ACHN (cell line): ENCODE measurements at regions not wholly inside any gene's neighbourhood (a gene's known extent, or its start where the extent isn't known, plus 50 kb on each side); places are given as distances from the start of the nearest gene placed in this dataset.
A peak's percentile ranks its signal among the peaks of the same experiment; 100 is the strongest.

ENCODE experiments used
- DNase-seq: peaks from one replicate; pipeline ENCODE4 v3.0.0-alpha.2; 2015
- in situ Hi-C: cut with HindIII; loops from 2 replicates; pipeline ENCODE4 v1.10.0; 2017; ENCODE audit warnings: low sequenced_read_pairs, low pct_ligation_motif_present, low pct_unique_long_range_greater_than_20kb

GRCh38 chr18:64854112-64854511 lies 705.2 kb upstream of the LINC00305 start:
- no peak for DNase-seq
- in situ Hi-C loops: no loop called here

- DNase-seq: no peak
Measured at GRCh38 chr18:64852281-64852680, 703.4 kb upstream of the LINC00305 start.

GRCh38 chr18:64851726-64852125 lies 702.8 kb upstream of the LINC00305 start:
- no peak for DNase-seq
- in situ Hi-C loops: no loop called here

More at GRCh38 chr18:64852281-64852680, 703.4 kb upstream of the LINC00305 start:
- in situ Hi-C loops: no loop called here

GRCh38 chr18:64850791-64851190 lies 701.9 kb upstream of the LINC00305 start:
- in situ Hi-C loops: no loop called here
- DNase-seq: no peak

- in situ Hi-C loops: no loop called here
Measured at GRCh38 chr18:64840911-64841701, 692.2 kb upstream of the LINC00305 start.

GRCh38 chr18:64810354-64810753 lies 661.5 kb upstream of the LINC00305 start:
- in situ Hi-C loops: no loop called here

More at GRCh38 chr18:64840911-64841701, 692.2 kb upstream of the LINC00305 start:
- DNase-seq: no peak

GRCh38 chr18:64809801-64810200 lies 660.9 kb upstream of the LINC00305 start:
- in situ Hi-C loops: no loop called here

More at GRCh38 chr18:64810354-64810753, 661.5 kb upstream of the LINC00305 start:
- DNase-seq: no peak

GRCh38 chr18:64807560-64807959 lies 658.7 kb upstream of the LINC00305 start:
- no peak for DNase-seq
- in situ Hi-C loops: no loop called here

More at GRCh38 chr18:64809801-64810200, 660.9 kb upstream of the LINC00305 start:
- no peak for DNase-seq

GRCh38 chr18:64806691-64807090 lies 657.8 kb upstream of the LINC00305 start:
- no peak for DNase-seq

GRCh38 chr18:64806232-64806631 lies 657.3 kb upstream of the LINC00305 start:
- in situ Hi-C loops: no loop called here

More at GRCh38 chr18:64806691-64807090, 657.8 kb upstream of the LINC00305 start:
- in situ Hi-C loops: no loop called here

GRCh38 chr18:64803471-64803870 lies 654.6 kb upstream of the LINC00305 start:
- in situ Hi-C loops: no loop called here
- no peak for DNase-seq

More at GRCh38 chr18:64806232-64806631, 657.3 kb upstream of the LINC00305 start:
- no peak for DNase-seq

GRCh38 chr18:64800151-64800550 lies 651.3 kb upstream of the LINC00305 start:
- in situ Hi-C loops: no loop called here
- no peak for DNase-seq

GRCh38 chr18:64799376-64799775 lies 650.5 kb upstream of the LINC00305 start:
- in situ Hi-C loops: no loop called here
- no peak for DNase-seq

- in situ Hi-C loops: no loop called here
- DNase-seq: peak; percentile 32
Measured at GRCh38 chr18:64791236-64791635, 642.3 kb upstream of the LINC00305 start.

- in situ Hi-C loops: no loop called here
- DNase-seq: no peak
Measured at GRCh38 chr18:64785686-64786085, 636.8 kb upstream of the LINC00305 start.

GRCh38 chr18:64777556-64777955 lies 628.7 kb upstream of the LINC00305 start:
- DNase-seq: no peak
- in situ Hi-C loops: no loop called here

GRCh38 chr18:64765908-64766307 lies 617.0 kb upstream of the LINC00305 start:
- no peak for DNase-seq
- in situ Hi-C loops: no loop called here

- DNase-seq: no peak
- in situ Hi-C loops: no loop called here
Measured at GRCh38 chr18:64752707-64753106, 603.8 kb upstream of the LINC00305 start.

GRCh38 chr18:64749884-64750283 lies 601.0 kb upstream of the LINC00305 start:
- no peak for DNase-seq
- in situ Hi-C loops: no loop called here

GRCh38 chr18:64747803-64748202 lies 598.9 kb upstream of the LINC00305 start:
- no peak for DNase-seq
- in situ Hi-C loops: no loop called here
